ENCODE measurements at regions not wholly inside any gene's neighbourhood (a gene's known extent, or its start where the extent isn't known, plus 50 kb on each side); places are given as distances from the start of the nearest gene placed in this dataset.
"Not testable (repeated sequence)": the region's sequence is repeated elsewhere in the genome, so short reads cannot be mapped to it uniquely, and the experiment has no call there.

- Histone ChIP-seq H3K4me1 (no peaks in the 10 kb centered on the region), H3K4me3 (no peak overlapping the region), H3K36me3 (no peaks in the 10 kb centered on the region), H3K27ac (no peak overlapping the region), H3K27me3 (no peaks in the 10 kb centered on the region), H3K9me3 (no peaks in the 10 kb centered on the region)
- intact Hi-C loops (cut with DNase I) = no loop called here
- no peak for TF ChIP-seq CTCF (IDR thresholded peaks at IDR 0.05)
- ATAC-seq = no peak
- no peak for DNase-seq
Measured at GRCh38 chr5:145015146-145015545, 820.0 kb downstream of the PRELID2 start.

GRCh38 chr5:145014109-145014508 lies 821.0 kb downstream of the PRELID2 start:
- Histone ChIP-seq H3K27ac (no peak overlapping the region), H3K4me1 (no peaks in the 10 kb centered on the region), H3K36me3 (no peaks in the 10 kb centered on the region), H3K9me3 (no peaks in the 10 kb centered on the region), H3K27me3 (no peaks in the 10 kb centered on the region), H3K4me3 (no peak overlapping the region)
- DNase-seq (no peak), ATAC-seq (no peak)
- no peak for TF ChIP-seq CTCF (IDR thresholded peaks at IDR 0.05)
- intact Hi-C loops (cut with DNase I) = no loop called here

- intact Hi-C loops (cut with DNase I) = no loop called here
- DNase-seq = no peak
- TF ChIP-seq CTCF (IDR thresholded peaks at IDR 0.05) = no peak
Measured at GRCh38 chr5:145010834-145011233, 824.3 kb downstream of the PRELID2 start.

GRCh38 chr5:145008876-145009530 lies 826.1 kb downstream of the PRELID2 start:
- ATAC-seq (no peak), DNase-seq (no peak)
- no peak overlapping the region for H3K4me3 ChIP-seq
- H3K9me3 ChIP-seq = peaks cover 0 to 9% of the 10 kb centered on the region in 2 donors
- no peaks in the 10 kb centered on the region for H3K27me3 ChIP-seq
- no peaks in the 10 kb centered on the region for H3K4me1 ChIP-seq
- TF ChIP-seq CTCF (IDR thresholded peaks at IDR 0.05) = no peak
- H3K27ac ChIP-seq = no peak overlapping the region
- no peaks in the 10 kb centered on the region for H3K36me3 ChIP-seq
- intact Hi-C loops (cut with DNase I) = no loop called here

More at GRCh38 chr5:145010834-145011233, 824.3 kb downstream of the PRELID2 start:
- ATAC-seq = no peak
- no peak overlapping the region for H3K4me3 ChIP-seq
- no peak overlapping the region for H3K27ac ChIP-seq
- no peaks in the 10 kb centered on the region for H3K27me3 ChIP-seq
- no peaks in the 10 kb centered on the region for H3K4me1 ChIP-seq
- no peaks in the 10 kb centered on the region for H3K36me3 ChIP-seq
- peaks cover 0 to 6% of the 10 kb centered on the region in 2 donors for H3K9me3 ChIP-seq

- H3K9me3 ChIP-seq = peaks cover 0 to 10% of the 10 kb centered on the region in 2 donors
- intact Hi-C loops (cut with DNase I); DNase-seq; H3K27me3 ChIP-seq; H3K36me3 ChIP-seq; H3K27ac ChIP-seq; ATAC-seq; H3K4me1 ChIP-seq; H3K4me3 ChIP-seq: not testable (repeated sequence)
Measured at GRCh38 chr5:144994356-144994755, 823.7 kb downstream of the KCTD16 start.

- no peaks in the 10 kb centered on the region for H3K4me1 ChIP-seq
- no peaks in the 10 kb centered on the region for H3K36me3 ChIP-seq
- no peak for TF ChIP-seq CTCF (IDR thresholded peaks at IDR 0.05)
- ATAC-seq = no peak
- intact Hi-C loops (cut with DNase I) = no loop called here
- no peak overlapping the region for H3K27ac ChIP-seq
- no peak for DNase-seq
- no peaks in the 10 kb centered on the region for H3K27me3 ChIP-seq
- H3K9me3 ChIP-seq = peaks cover 0 to 3% of the 10 kb centered on the region in 2 donors
- H3K4me3 ChIP-seq = no peak overlapping the region
Measured at GRCh38 chr5:144983101-144983500, 812.4 kb downstream of the KCTD16 start.

Data from left lung (tissue), 4 donors.